Endothelial cell (in vitro differentiated cells): ENCODE measurements at regions not wholly inside any gene's neighbourhood (a gene's known extent, or its start where the extent isn't known, plus 50 kb on each side); places are given as distances from the start of the nearest gene placed in this dataset.

Source experiments
- DNase-seq: peaks from one replicate; pipeline ENCODE4 v3.0.0; 2021; ENCODE audit warnings: low spot score
- H3K27ac Mint-ChIP-seq: one replicate; pipeline ENCODE4 v1.8.0; 2021; ENCODE audit warnings: mixed read lengths, inconsistent platforms; ENCODE audit not compliant: unreplicated experiment
- H3K27me3 Mint-ChIP-seq: one replicate; pipeline ENCODE4 v1.8.0; 2021; ENCODE audit warnings: mild to moderate bottlenecking, moderate library complexity, mixed read lengths, inconsistent platforms; ENCODE audit not compliant: unreplicated experiment
- H3K36me3 Mint-ChIP-seq: one replicate; pipeline ENCODE4 v1.8.0; 2021; ENCODE audit warnings: mild to moderate bottlenecking, low read depth, mixed read lengths, inconsistent platforms; ENCODE audit not compliant: unreplicated experiment
- H3K4me1 Mint-ChIP-seq: one replicate; pipeline ENCODE4 v1.8.0; 2021; ENCODE audit warnings: mild to moderate bottlenecking, mixed read lengths, inconsistent platforms; ENCODE audit not compliant: unreplicated experiment
- H3K4me3 Mint-ChIP-seq: one replicate; pipeline ENCODE4 v1.8.0; 2021; ENCODE audit warnings: mild to moderate bottlenecking, mixed read lengths, inconsistent platforms; ENCODE audit not compliant: unreplicated experiment
- H3K9me3 Mint-ChIP-seq: one replicate; pipeline ENCODE4 v1.8.0; 2021; ENCODE audit warnings: mixed read lengths, inconsistent platforms; ENCODE audit not compliant: unreplicated experiment
- CTCF ChIP-seq: fragments of 200-600 bp; sonication (generic); IDR thresholded peaks from one replicate; pipeline ENCODE4 v1.5.0; 2021; ENCODE audit warnings: antibody characterized with exemption; ENCODE audit not compliant: unreplicated experiment

DNA sequence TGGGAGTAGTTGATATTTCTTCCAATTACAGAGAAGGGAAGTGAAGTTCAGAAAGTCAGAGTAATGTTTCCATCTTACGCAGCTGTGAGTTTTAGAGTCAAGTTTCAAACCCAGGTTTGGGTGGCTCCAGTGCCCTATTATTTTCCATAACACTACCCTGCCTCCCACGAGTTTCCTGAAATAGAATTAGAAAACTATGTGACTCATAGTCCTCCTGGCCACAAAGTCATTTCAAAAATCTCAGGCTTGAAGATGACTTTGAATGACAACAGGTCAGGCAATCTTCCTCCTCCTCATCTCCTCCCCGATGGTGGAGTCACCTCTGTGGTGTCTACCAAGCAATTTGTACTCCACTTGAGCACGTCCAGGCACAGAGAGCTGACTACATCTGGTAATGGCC, 212.3 kb upstream of the TRIB2 start:
- Mint-ChIP-seq H3K27ac (no peak overlapping the region), H3K4me3 (no peak overlapping the region), H3K36me3 (no peaks in the 10 kb centered on the region), H3K9me3 (no peaks in the 10 kb centered on the region), H3K4me1 (peaks cover 8% of the 10 kb centered on the region), H3K27me3 (no peaks in the 10 kb centered on the region)
- DNase-seq: no peak
- TF ChIP-seq CTCF: no peak

DNA sequence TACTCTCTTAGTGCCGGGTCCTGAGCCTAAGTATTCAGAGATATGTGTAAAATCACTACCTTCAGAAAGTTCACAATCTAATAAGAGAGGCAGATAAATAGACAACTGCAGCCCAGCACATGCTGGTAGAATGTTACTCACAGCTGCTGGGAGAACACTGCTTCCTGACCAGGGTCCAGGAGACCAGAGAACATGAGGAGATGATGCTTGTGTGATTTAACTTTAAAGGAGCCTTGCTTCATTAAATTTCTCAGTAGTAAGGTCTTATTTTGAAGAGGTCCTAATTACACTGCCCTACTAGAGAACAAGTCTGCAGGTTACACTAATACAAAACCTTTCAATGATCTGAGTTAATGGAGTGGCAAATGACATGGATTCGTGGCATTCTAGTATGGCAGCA, 209.9 kb upstream of the TRIB2 start:
- Mint-ChIP-seq H3K9me3 (no peaks in the 10 kb centered on the region), H3K27me3 (no peaks in the 10 kb centered on the region), H3K27ac (no peak overlapping the region), H3K4me1 (peaks cover under 1% of the 10 kb centered on the region), H3K36me3 (no peaks in the 10 kb centered on the region), H3K4me3 (no peak overlapping the region)
- no peak for DNase-seq
- no peak for TF ChIP-seq CTCF

- Mint-ChIP-seq H3K4me1 (no peaks in the 10 kb centered on the region), H3K27me3 (no peaks in the 10 kb centered on the region), H3K9me3 (no peaks in the 10 kb centered on the region), H3K27ac (no peak overlapping the region), H3K4me3 (no peak overlapping the region), H3K36me3 (no peaks in the 10 kb centered on the region)
- DNase-seq: no peak
- TF ChIP-seq CTCF: no peak
Observed at GRCh38 chr2:12507295-12507694, 209.4 kb upstream of the TRIB2 start.

- no peak overlapping the region for H3K27ac Mint-ChIP-seq
- H3K4me3 Mint-ChIP-seq: no peak overlapping the region
- no peak for DNase-seq
- no peaks in the 10 kb centered on the region for H3K9me3 Mint-ChIP-seq
- TF ChIP-seq CTCF: no peak
- H3K36me3 Mint-ChIP-seq: no peaks in the 10 kb centered on the region
- H3K4me1 Mint-ChIP-seq: peaks cover 3% of the 10 kb centered on the region
- H3K27me3 Mint-ChIP-seq: no peaks in the 10 kb centered on the region
Observed at GRCh38 chr2:12510070-12510469, 206.7 kb upstream of the TRIB2 start.

- H3K9me3 Mint-ChIP-seq: no peaks in the 10 kb centered on the region
- H3K4me1 Mint-ChIP-seq: peaks cover 3% of the 10 kb centered on the region
- no peaks in the 10 kb centered on the region for H3K36me3 Mint-ChIP-seq
- no peaks in the 10 kb centered on the region for H3K27me3 Mint-ChIP-seq
- TF ChIP-seq CTCF: no peak
- H3K4me3 Mint-ChIP-seq: no peak overlapping the region
- no peak overlapping the region for H3K27ac Mint-ChIP-seq
- no peak for DNase-seq
Observed at GRCh38 chr2:12513339-12513738, 203.4 kb upstream of the TRIB2 start.
